HAP-1 (cell line): ENCODE measurements at regions not wholly inside any gene's neighbourhood (a gene's known extent, or its start where the extent isn't known, plus 50 kb on each side); places are given as distances from the start of the nearest gene placed in this dataset.
A peak's percentile ranks its signal among the peaks of the same experiment; 100 is the strongest.
"Not testable (repeated sequence)": the region's sequence is repeated elsewhere in the genome, so short reads cannot be mapped to it uniquely, and the experiment has no call there.

Experiments used
- DNase-seq, 2 experiments: peaks; one replicate each; pipeline ENCODE4 v3.0.0-alpha.2; 2016 to 2020; ENCODE audit warnings: low spot score in 2 of 2
- H3K27me3 ChIP-seq: fragments of 250-450 bp; sonication (Bioruptor Pico); 2 replicates; pipeline ENCODE4 v1.5.1; 2020; ENCODE audit warnings: low read depth, mild to moderate bottlenecking, moderate library complexity
- H3K36me3 ChIP-seq: fragments of 250-450 bp; sonication (Bioruptor Pico); replicated peaks from 2 replicates; pipeline ENCODE4 v1.5.1; 2020; ENCODE audit warnings: mild to moderate bottlenecking
- H3K4me1 ChIP-seq: fragments of 250-450 bp; sonication (Bioruptor Pico); 2 replicates; pipeline ENCODE4 v1.5.1; 2020; ENCODE audit warnings: mild to moderate bottlenecking
- H3K4me3 ChIP-seq: fragments of 250-450 bp; sonication (Bioruptor Pico); 2 replicates; pipeline ENCODE4 v1.5.1; 2020; ENCODE audit warnings: mild to moderate bottlenecking, moderate library complexity
- H3K9me3 ChIP-seq: fragments of 250-450 bp; sonication (Bioruptor Pico); 2 replicates; pipeline ENCODE4 v1.5.1; 2020; ENCODE audit warnings: mild to moderate bottlenecking, moderate library complexity
- in situ Hi-C: fragments of 300-500 bp; cut with MboI; formaldehyde crosslinking; loops from 3 replicates; pipeline ENCODE4 v1.14.3; 2020; ENCODE audit warnings: low sequenced_read_pairs, inconsistent platforms, mixed read lengths

DNA sequence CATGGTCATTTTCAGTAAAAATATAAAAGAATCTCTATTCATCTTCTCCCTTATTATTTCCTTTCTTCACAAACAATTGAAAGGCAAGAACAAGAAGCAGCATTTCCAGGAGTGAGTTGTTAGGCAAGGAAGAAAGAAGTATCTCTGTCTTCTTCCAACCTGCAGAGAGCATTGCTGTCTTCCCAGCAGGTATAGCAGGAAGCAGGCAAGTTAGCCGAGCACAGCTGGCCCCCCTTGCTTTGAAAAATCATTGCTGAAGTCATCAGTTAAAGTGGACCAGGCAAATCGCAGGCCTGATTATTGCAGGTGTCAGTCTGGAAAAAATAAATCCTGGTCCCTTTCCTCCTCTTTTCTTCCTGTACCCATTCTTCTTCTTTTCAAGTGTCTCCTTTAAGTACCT is 353.1 kb upstream of the BRINP1 start:
- DNase-seq, result no peak
- no peaks in the 10 kb centered on the region for H3K36me3 ChIP-seq
- H3K27me3 ChIP-seq, result no peaks in the 10 kb centered on the region; the same call in 1 of the 2 replicates
- no peak overlapping the region for H3K4me3 ChIP-seq
- no peaks in the 10 kb centered on the region for H3K4me1 ChIP-seq
- no peaks in the 10 kb centered on the region for H3K9me3 ChIP-seq
- in situ Hi-C loops, result no loop called here

DNA sequence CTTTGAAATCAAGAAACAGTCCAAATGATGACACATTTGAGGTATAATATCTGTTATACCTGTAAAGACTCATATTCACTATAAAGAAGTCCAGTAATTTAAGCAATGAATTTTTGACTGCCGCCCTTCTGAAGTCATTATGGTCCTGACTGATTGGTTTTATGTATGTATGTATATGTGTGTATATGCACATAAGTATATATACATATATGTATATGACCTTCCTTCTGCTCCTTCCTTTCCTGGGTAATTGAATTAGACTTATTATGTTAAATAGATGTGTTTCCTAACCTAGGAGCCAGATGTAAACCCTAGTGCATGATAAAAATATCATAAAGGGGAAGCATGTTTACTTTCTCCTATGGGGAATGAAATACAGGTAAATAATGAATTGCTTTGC is 343.1 kb upstream of the BRINP1 start:
- Histone ChIP-seq H3K27me3 (no peaks in the 10 kb centered on the region), H3K4me1 (no peaks in the 10 kb centered on the region), H3K36me3 (no peaks in the 10 kb centered on the region), H3K9me3 (no peaks in the 10 kb centered on the region), H3K4me3 (no peak overlapping the region)
- in situ Hi-C loops, result no loop called here
- DNase-seq, result no peak

- Histone ChIP-seq H3K27me3 (no peaks in the 10 kb centered on the region), H3K9me3 (no peaks in the 10 kb centered on the region), H3K4me3 (no peak overlapping the region), H3K36me3 (no peaks in the 10 kb centered on the region), H3K4me1 (no peaks in the 10 kb centered on the region)
- no peak for DNase-seq
- in situ Hi-C loops, result no loop called here
These were observed 340.2 kb upstream of the BRINP1 start for GRCh38 chr9:119709431-119709830.

- in situ Hi-C loops, result no loop called here
These were observed 338.1 kb upstream of the BRINP1 start for GRCh38 chr9:119707228-119707845.

GRCh38 chr9:119701651-119702050 is 332.4 kb upstream of the BRINP1 start:
- Histone ChIP-seq H3K36me3 (no peaks in the 10 kb centered on the region), H3K9me3 (no peaks in the 10 kb centered on the region), H3K4me1 (no peaks in the 10 kb centered on the region), H3K4me3 (no peak overlapping the region), H3K27me3 (no peaks in the 10 kb centered on the region)
- in situ Hi-C loops, result no loop called here
- DNase-seq, result no peak

More at GRCh38 chr9:119707228-119707845, 338.1 kb upstream of the BRINP1 start:
- Histone ChIP-seq H3K4me3 (no peak overlapping the region), H3K9me3 (no peaks in the 10 kb centered on the region), H3K36me3 (no peaks in the 10 kb centered on the region), H3K4me1 (no peaks in the 10 kb centered on the region), H3K27me3 (no peaks in the 10 kb centered on the region)
- DNase-seq, result no peak

- Histone ChIP-seq H3K9me3 (no peaks in the 10 kb centered on the region), H3K4me1 (no peaks in the 10 kb centered on the region), H3K36me3 (no peaks in the 10 kb centered on the region), H3K27me3 (0 out of 2 replicates have a peak, but pooled peaks cover 1% of the 10 kb centered on the region), H3K4me3 (no peak overlapping the region)
- in situ Hi-C loops, result no loop called here
- no peak for DNase-seq
These were observed 329.3 kb upstream of the BRINP1 start for GRCh38 chr9:119698535-119698934.

DNA sequence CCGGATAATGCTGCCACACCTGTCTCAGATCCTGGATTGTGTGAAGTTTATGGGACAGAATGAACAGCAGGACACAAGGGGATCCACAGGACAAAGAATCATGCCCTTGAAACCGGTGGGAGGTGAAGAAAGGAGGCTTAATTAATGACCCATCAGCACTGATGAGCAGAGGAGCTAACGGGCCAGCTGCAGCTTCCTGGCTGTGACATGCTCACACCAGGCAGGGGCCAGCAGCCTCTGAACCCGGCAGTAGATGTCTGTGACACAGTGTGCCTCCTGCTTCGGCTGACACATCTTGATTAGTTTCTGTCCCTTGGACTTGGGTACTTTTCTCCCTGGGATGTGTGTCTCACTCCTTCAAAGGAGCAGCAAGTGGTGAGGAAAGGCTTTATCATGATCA is 328.8 kb upstream of the BRINP1 start:
- no peak for DNase-seq
- Histone ChIP-seq H3K4me3 (no peak overlapping the region), H3K27me3 (0 out of 2 replicates have a peak, but pooled peaks cover 2% of the 10 kb centered on the region), H3K4me1 (no peaks in the 10 kb centered on the region), H3K9me3 (no peaks in the 10 kb centered on the region), H3K36me3 (no peaks in the 10 kb centered on the region)
- in situ Hi-C loops, result no loop called here

DNA sequence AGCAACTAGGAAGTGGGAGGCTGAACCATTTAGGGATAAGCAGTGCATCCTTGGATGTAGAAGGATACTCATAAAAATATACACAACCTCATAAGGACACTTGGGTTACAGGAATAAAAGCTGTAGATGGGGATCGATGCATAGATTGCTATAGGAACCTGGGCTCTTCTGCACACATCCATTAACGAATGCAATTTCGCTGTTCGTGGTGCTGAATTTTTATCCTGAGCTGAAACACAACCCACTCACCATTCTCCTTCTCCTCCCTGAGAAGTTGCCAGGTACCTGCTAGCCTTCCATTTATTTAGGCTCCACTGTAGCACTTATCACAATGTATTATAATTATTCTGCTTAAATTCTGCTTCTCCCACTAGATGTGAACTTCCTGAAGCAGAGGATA is 320.6 kb upstream of the BRINP1 start:
- H3K4me3 ChIP-seq, result no peak overlapping the region
- 0 out of 2 replicates have a peak, but pooled peaks cover 2% of the 10 kb centered on the region for H3K27me3 ChIP-seq
- no peaks in the 10 kb centered on the region for H3K36me3 ChIP-seq
- DNase-seq, result peak in 1 of 2 experiments; percentile 8
- in situ Hi-C loops, result no loop called here
- no peaks in the 10 kb centered on the region for H3K9me3 ChIP-seq
- H3K4me1 ChIP-seq, result no peaks in the 10 kb centered on the region

GRCh38 chr9:119688547-119688946 is 319.3 kb upstream of the BRINP1 start:
- no peaks in the 10 kb centered on the region for H3K9me3 ChIP-seq
- in situ Hi-C loops, result no loop called here
- H3K27me3 ChIP-seq, result 0 out of 2 replicates have a peak, but pooled peaks cover 1% of the 10 kb centered on the region
- no peak for DNase-seq
- no peaks in the 10 kb centered on the region for H3K4me1 ChIP-seq
- no peaks in the 10 kb centered on the region for H3K36me3 ChIP-seq
- H3K4me3 ChIP-seq, result no peak overlapping the region

GRCh38 chr9:119677811-119678505 is 308.7 kb upstream of the BRINP1 start:
- Histone ChIP-seq H3K27me3 (no peaks in the 10 kb centered on the region), H3K4me1 (no peaks in the 10 kb centered on the region), H3K4me3 (no peak overlapping the region), H3K9me3 (no peaks in the 10 kb centered on the region), H3K36me3 (no peaks in the 10 kb centered on the region)
- DNase-seq, result no peak
- in situ Hi-C loops, result no loop called here

DNA sequence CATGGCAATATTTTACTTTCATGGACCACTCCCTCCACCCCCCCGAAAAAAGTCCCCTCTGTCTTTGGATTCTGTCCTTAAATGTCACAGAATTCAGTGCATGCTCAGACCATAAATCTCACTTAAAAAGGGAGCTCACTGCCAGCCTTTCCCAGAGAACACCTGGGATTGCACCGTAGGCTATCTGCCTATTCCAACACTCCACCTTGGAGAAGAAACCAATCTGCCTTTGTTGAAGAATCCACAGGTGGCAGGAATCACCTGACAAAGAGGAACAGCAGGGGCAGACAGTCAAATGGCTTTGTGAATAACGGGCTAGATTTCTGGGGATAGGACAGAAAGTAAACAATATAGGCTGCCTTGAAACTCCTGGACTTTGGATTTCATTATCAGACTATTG is 306.7 kb upstream of the BRINP1 start:
- Histone ChIP-seq H3K9me3 (no peaks in the 10 kb centered on the region), H3K4me3 (no peak overlapping the region), H3K36me3 (no peaks in the 10 kb centered on the region), H3K27me3 (no peaks in the 10 kb centered on the region), H3K4me1 (no peaks in the 10 kb centered on the region)
- DNase-seq, result no peak
- in situ Hi-C loops, result no loop called here

DNA sequence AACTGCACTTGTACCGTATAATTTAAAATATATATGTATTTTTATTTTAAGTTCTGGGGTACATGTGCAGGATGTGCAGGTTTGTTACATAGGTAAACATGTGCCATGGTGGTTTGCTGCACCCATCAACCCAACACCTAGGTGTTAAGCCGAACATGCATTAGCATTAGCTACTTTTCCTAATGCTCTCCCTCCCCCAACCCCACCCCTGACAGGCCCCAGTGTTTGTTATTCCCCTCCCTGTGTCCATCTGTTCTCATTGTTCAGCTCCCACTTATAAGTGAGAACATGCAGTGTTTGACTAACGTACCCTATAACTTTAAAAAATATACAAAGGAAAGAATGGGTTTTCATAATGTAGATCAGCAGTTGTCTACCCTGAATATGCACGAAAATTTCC is 303.5 kb upstream of the BRINP1 start:
- H3K4me1 ChIP-seq, H3K4me3 ChIP-seq, in situ Hi-C loops, H3K9me3 ChIP-seq, H3K27me3 ChIP-seq, H3K36me3 ChIP-seq, DNase-seq: not testable (repeated sequence)

- Histone ChIP-seq H3K36me3 (no peaks in the 10 kb centered on the region), H3K27me3 (no peaks in the 10 kb centered on the region), H3K9me3 (no peaks in the 10 kb centered on the region), H3K4me1 (no peaks in the 10 kb centered on the region), H3K4me3 (no peak overlapping the region)
- in situ Hi-C loops, result no loop called here
- DNase-seq, result no peak
These were observed 298.7 kb upstream of the BRINP1 start for GRCh38 chr9:119667916-119668315.

DNA sequence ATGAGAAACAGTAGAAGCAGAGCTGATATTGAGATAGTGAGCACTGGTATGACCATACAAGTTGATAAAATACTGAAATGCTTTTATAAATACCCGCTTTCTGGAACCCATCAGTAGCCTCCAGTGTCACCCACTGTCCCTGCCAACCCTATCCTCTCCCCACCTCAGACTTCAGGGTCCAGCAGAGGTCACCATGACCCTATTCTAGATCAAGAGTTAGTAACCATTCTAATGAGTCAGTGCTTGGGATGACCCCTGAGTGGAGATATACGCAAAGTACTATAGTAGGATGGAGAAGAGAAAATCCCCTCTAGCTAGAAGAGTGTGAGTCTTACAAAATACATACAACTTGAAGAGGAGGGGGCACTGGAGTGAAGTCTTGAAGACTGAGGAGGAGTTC is 297.9 kb upstream of the BRINP1 start:
- Histone ChIP-seq H3K4me1 (no peaks in the 10 kb centered on the region), H3K9me3 (no peaks in the 10 kb centered on the region), H3K36me3 (no peaks in the 10 kb centered on the region), H3K27me3 (no peaks in the 10 kb centered on the region), H3K4me3 (no peak overlapping the region)
- in situ Hi-C loops, result no loop called here
- DNase-seq, result no peak
